ENCODE measurements at regions not wholly inside any gene's neighbourhood (a gene's known extent, or its start where the extent isn't known, plus 50 kb on each side); places are given as distances from the start of the nearest gene placed in this dataset.

GRCh38 chr6:14273191-14273590 lies 155.6 kb downstream of the CD83 start:
- ATAC-seq = no peak
- no peak overlapping the region for H3K4me3 ChIP-seq (replicated peaks in 1 of 2; ENCODE audit: low read depth in 1 of 2, low read length in 2 of 2)
- no peak overlapping the region for H3K4me2 ChIP-seq (ENCODE audit: low read length)
- ChIA-PET CTCF (no interaction called here), RAD21 (ENCODE audit: low non-redundant PET in 1 of 2, low total read pairs in 2 of 2, uncharacterized antibody in 2 of 2, unreplicated experiment in 2 of 2) (no interaction called here), POLR2A (no interaction called here)
- peaks cover 0 to 9% of the 10 kb centered on the region in 2 experiments; a peak in 1 of 4 replicates for H3K9me3 ChIP-seq (ENCODE audit: control insufficient read depth in 1 of 2, insufficient read depth in 1 of 2, low read depth in 1 of 2, low read length in 2 of 2)
- no peak overlapping the region for H3K9ac ChIP-seq (ENCODE audit: low read length)
- DNase-seq (ENCODE audit: low read depth, low spot score) = no peak
- 0 out of 4 replicates have a peak, but pooled peaks cover 0 to 5% of the 10 kb centered on the region in 2 experiments for H3K36me3 ChIP-seq (ENCODE audit: control insufficient read depth in 1 of 2, insufficient read depth in 2 of 2, low read length in 2 of 2)
- intact Hi-C loops (cut with micrococcal nuclease) = loop anchor here (5.0 kb wide), 1 partner anchor 974 kb away; the partner anchor contains the start of gene JARID2
- H2AFZ ChIP-seq (ENCODE audit: low read depth, low read length, poor library complexity, severe bottlenecking) = no peak overlapping the region
- H3K27me3 ChIP-seq (ENCODE audit: insufficient read depth, low read length) = no peaks in the 10 kb centered on the region
- no TSS peak for BruUV-seq (replicated peaks)
- no peak for TF ChIP-seq JUND (IDR thresholded peaks at IDR 0.05)
- TF ChIP-seq ATF3 (IDR thresholded peaks at IDR 0.05) = no peak
- TF ChIP-seq, protein P1, sequence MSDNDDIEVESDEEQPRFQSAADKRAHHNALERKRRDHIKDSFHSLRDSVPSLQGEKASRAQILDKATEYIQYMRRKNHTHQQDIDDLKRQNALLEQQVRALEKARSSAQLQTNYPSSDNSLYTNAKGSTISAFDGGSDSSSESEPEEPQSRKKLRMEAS (IDR thresholded peaks at IDR 0.05) = no peak
- TF ChIP-seq ELF1 (IDR thresholded peaks at IDR 0.05; ENCODE audit: borderline replicate concordance, low read depth) = no peak
- TF ChIP-seq, protein P2, sequence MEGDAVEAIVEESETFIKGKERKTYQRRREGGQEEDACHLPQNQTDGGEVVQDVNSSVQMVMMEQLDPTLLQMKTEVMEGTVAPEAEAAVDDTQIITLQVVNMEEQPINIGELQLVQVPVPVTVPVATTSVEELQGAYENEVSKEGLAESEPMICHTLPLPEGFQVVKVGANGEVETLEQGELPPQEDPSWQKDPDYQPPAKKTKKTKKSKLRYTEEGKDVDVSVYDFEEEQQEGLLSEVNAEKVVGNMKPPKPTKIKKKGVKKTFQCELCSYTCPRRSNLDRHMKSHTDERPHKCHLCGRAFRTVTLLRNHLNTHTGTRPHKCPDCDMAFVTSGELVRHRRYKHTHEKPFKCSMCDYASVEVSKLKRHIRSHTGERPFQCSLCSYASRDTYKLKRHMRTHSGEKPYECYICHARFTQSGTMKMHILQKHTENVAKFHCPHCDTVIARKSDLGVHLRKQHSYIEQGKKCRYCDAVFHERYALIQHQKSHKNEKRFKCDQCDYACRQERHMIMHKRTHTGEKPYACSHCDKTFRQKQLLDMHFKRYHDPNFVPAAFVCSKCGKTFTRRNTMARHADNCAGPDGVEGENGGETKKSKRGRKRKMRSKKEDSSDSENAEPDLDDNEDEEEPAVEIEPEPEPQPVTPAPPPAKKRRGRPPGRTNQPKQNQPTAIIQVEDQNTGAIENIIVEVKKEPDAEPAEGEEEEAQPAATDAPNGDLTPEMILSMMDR (IDR thresholded peaks at IDR 0.05 in 2 of 3, conservative IDR thresholded peaks at IDR 0.05 in 1 of 3; ENCODE audit: borderline replicate concordance in 1 of 3, insufficient read depth in 1 of 3, low read depth in 2 of 3, low read length in 2 of 3) = no peak
- TF ChIP-seq, protein P3, sequence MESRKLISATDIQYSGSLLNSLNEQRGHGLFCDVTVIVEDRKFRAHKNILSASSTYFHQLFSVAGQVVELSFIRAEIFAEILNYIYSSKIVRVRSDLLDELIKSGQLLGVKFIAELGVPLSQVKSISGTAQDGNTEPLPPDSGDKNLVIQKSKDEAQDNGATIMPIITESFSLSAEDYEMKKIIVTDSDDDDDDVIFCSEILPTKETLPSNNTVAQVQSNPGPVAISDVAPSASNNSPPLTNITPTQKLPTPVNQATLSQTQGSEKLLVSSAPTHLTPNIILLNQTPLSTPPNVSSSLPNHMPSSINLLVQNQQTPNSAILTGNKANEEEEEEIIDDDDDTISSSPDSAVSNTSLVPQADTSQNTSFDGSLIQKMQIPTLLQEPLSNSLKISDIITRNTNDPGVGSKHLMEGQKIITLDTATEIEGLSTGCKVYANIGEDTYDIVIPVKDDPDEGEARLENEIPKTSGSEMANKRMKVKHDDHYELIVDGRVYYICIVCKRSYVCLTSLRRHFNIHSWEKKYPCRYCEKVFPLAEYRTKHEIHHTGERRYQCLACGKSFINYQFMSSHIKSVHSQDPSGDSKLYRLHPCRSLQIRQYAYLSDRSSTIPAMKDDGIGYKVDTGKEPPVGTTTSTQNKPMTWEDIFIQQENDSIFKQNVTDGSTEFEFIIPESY (IDR thresholded peaks at IDR 0.05; ENCODE audit: extremely low read depth, insufficient replicate concordance, low read length) = no peak
- no peak for TF ChIP-seq ZFX (IDR thresholded peaks at IDR 0.05)
- TF ChIP-seq POLR2A (IDR thresholded peaks at IDR 0.05; ENCODE audit: borderline replicate concordance, extremely low read depth, insufficient read depth, insufficient read length) = no peak
- no peak for TF ChIP-seq CBX3 (IDR thresholded peaks at IDR 0.05; ENCODE audit: low read depth)
- H3K9me2 ChIP-seq (ENCODE audit: insufficient read depth) = no peaks in the 10 kb centered on the region
- H4K20me1 ChIP-seq (ENCODE audit: insufficient read depth) = no peaks in the 10 kb centered on the region
- no peak overlapping the region for H3K27ac ChIP-seq (ENCODE audit: low read depth, low read length)
- H3K4me1 ChIP-seq (ENCODE audit: control insufficient read depth in 1 of 2, insufficient read depth in 2 of 2, low read length in 2 of 2) = peaks cover 26 to 56% of the 10 kb centered on the region in 2 experiments
- no peaks in the 10 kb centered on the region for H3K79me2 ChIP-seq (ENCODE audit: insufficient read depth, low read length)

All from HCT116 (cell line).